SJSA1 (cell line): ENCODE measurements at regions not wholly inside any gene's neighbourhood (a gene's known extent, or its start where the extent isn't known, plus 50 kb on each side); places are given as distances from the start of the nearest gene placed in this dataset.
A peak's percentile ranks its signal among the peaks of the same experiment; 100 is the strongest.
"Not testable (repeated sequence)": the region's sequence is repeated elsewhere in the genome, so short reads cannot be mapped to it uniquely, and the experiment has no call there.

Experiments used
- DNase-seq, 2 experiments: peaks; one replicate each; pipeline ENCODE4 v3.0.0-alpha.2; 2015 to 2020; ENCODE audit warnings: low spot score in 2 of 2, low read depth in 1 of 2
- H3K27ac ChIP-seq: fragments of 250-450 bp; sonication (Bioruptor Pico); 2 replicates; pipeline ENCODE4 v1.5.1; 2020; ENCODE audit warnings: mild to moderate bottlenecking, moderate library complexity
- H3K27me3 ChIP-seq: fragments of 250-450 bp; sonication (Bioruptor Pico); replicated peaks from 2 replicates; pipeline ENCODE4 v1.5.1; 2020; ENCODE audit warnings: mild to moderate bottlenecking, moderate library complexity
- H3K36me3 ChIP-seq: fragments of 250-450 bp; sonication (Bioruptor Pico); 2 replicates; pipeline ENCODE4 v1.5.1; 2020; ENCODE audit warnings: mild to moderate bottlenecking
- H3K4me1 ChIP-seq: fragments of 250-450 bp; sonication (Bioruptor Pico); replicated peaks from 2 replicates; pipeline ENCODE4 v1.6.1; 2021; ENCODE audit warnings: mild to moderate bottlenecking
- H3K4me3 ChIP-seq: fragments of 250-450 bp; sonication (Bioruptor Pico); 2 replicates; pipeline ENCODE4 v1.5.1; 2020; ENCODE audit warnings: mild to moderate bottlenecking
- H3K9me3 ChIP-seq: fragments of 250-450 bp; sonication (Bioruptor Pico); replicated peaks from 2 replicates; pipeline ENCODE4 v1.5.1; 2020; ENCODE audit warnings: mild to moderate bottlenecking

DNA sequence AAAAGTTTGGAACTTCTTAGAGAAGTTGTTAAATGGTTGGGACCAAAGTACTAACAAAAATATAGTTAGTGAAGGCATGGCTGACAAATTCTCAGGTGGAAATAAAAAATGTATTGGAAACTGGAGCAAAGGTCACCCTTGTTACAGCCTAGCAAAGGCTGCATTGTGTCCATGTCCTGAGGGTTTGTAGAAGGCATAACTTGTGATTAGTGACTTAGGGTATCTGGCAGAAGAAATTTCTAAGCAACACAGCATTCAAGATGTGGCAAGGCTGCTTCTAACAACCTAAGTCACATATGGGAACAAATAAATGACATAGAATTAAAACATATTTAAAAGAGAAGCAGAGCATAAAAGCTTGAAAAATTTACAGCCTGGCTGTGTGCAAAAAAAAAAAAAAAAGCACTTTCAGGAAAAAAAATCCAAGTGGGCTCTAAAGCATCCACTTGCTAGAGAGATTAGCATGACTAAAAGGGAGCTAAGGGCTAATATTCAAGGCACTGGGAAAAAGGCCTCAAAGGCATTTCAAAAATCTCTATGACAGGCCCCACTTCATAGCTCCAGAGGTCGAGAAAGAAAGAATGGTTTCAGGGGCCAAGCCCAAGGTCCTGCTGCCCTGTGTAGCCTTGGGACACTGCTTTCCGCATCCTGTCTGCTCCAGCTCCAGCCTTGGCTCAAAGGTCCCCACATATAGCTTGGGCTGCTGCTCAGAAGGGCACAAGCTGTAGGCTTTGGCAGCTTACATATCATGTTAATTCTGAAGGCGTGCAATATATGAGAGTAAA, 453.2 kb upstream of the PTCHD4 start:
- no peaks in the 10 kb centered on the region for H3K36me3 ChIP-seq
- H3K4me1 ChIP-seq: peaks cover 10% of the 10 kb centered on the region
- H3K27ac ChIP-seq: no peak overlapping the region
- no peaks in the 10 kb centered on the region for H3K9me3 ChIP-seq
- DNase-seq: no peak
- H3K4me3 ChIP-seq: no peak overlapping the region
- no peaks in the 10 kb centered on the region for H3K27me3 ChIP-seq

DNA sequence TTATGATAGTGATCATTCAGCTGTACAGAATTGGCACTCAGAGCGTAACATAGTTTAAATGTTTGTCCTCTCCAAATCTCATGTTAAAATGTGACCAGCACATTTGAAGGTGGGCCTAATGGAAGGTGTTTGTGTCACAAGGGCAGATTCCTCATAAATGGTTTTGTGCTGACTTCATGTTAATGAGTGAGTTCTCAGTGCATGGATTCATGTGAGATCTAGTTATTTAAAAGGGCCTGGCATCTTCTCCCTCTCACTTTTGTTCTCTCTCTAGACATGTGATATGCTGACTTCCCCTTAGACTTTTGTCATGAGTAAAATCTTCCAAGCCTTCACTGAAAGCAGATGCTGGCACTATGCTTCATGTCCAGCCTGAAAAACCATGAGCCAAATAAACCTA, 452.4 kb upstream of the PTCHD4 start:
- no peak overlapping the region for H3K4me3 ChIP-seq
- H3K27ac ChIP-seq: no peak overlapping the region
- H3K36me3 ChIP-seq: no peaks in the 10 kb centered on the region
- no peaks in the 10 kb centered on the region for H3K9me3 ChIP-seq
- peaks cover 10% of the 10 kb centered on the region for H3K4me1 ChIP-seq
- DNase-seq: no peak
- H3K27me3 ChIP-seq: no peaks in the 10 kb centered on the region

DNA sequence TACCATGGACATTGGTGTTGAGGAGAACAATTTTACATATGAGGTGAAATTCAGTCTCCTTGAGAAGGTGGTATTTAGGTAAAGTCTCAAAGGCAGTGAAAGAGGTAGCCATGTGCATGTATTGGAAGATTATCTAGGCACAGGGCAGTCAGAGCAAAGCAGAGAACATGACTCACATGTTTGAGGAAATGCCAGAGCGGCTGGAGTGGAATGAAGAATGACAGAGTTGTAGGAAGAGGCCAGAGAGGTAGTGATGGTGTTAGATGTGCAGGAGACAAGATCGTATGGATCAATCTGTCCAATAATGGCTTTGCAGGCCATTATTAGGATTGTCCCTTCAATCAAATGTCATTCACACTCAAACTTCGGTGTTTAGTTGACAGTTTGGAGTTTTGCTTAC, 449.4 kb upstream of the PTCHD4 start:
- no peak overlapping the region for H3K4me3 ChIP-seq
- no peaks in the 10 kb centered on the region for H3K9me3 ChIP-seq
- H3K4me1 ChIP-seq: no peaks in the 10 kb centered on the region
- H3K27ac ChIP-seq: no peak overlapping the region
- H3K36me3 ChIP-seq: no peaks in the 10 kb centered on the region
- H3K27me3 ChIP-seq: no peaks in the 10 kb centered on the region
- peak in 1 of 2 experiments; percentile 9 for DNase-seq

DNA sequence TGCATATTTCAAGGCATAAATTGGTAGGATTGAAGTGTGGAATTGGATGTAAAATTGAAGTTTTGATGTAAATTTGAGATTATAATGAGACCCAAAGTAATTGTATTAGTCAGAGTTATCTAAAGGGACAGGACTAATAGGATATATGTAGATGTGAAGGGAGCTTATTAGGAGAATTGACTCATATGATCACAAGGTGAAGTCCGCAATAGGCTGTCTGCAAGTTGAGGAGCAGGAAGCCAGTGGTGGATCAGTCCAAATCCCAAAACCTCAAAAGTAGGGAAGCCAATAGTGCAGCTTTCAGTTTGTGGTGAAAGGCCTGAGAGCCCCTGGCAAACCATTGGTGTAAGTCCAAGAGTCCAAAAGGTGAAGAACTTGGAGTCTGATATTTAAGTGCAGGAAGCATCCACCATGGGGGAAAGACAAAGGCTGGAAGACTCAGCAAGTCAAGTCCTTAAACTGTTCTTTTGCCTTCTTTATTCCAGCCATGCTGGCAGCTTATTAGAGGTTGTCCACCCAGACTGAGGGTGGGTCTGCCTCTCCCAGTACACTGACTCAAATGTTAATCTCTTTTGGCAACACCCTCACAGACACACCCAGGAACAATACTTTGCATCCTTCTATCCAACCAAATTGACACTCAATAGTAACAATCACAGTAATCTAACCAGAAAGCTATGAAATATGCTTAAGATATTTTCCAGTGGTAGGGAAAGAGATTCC, 442.6 kb upstream of the PTCHD4 start:
- Histone ChIP-seq H3K9me3 (no peaks in the 10 kb centered on the region), H3K27me3 (no peaks in the 10 kb centered on the region), H3K27ac (no peak overlapping the region)

DNA sequence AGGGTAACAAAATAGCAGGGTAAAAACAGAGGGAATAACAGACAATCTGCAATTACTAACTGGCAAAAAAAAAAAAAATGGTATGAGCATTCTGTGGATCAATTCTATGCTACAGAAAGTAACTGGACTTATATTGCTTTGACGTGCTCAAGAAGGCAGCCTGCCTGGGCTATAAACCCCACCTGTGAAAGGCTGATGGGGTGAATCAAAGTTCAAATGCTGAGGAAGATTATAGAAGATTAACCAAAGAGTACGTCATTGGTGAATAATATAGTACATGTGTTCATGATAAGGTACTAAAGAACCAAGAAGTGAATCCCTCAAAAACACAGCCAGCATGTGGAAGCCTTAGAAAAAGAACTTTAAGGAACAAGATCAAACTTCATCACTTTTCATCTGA, 441.9 kb upstream of the PTCHD4 start:
- Histone ChIP-seq H3K27ac (no peak overlapping the region), H3K36me3 (no peaks in the 10 kb centered on the region), H3K4me1 (no peaks in the 10 kb centered on the region), H3K4me3 (no peak overlapping the region), H3K27me3 (no peaks in the 10 kb centered on the region), H3K9me3 (no peaks in the 10 kb centered on the region)
- DNase-seq: no peak

More for the DNA sequence above, 442.6 kb upstream of the PTCHD4 start:
- no peak for DNase-seq
- Histone ChIP-seq H3K36me3 (no peaks in the 10 kb centered on the region), H3K4me3 (no peak overlapping the region), H3K4me1 (no peaks in the 10 kb centered on the region)

DNA sequence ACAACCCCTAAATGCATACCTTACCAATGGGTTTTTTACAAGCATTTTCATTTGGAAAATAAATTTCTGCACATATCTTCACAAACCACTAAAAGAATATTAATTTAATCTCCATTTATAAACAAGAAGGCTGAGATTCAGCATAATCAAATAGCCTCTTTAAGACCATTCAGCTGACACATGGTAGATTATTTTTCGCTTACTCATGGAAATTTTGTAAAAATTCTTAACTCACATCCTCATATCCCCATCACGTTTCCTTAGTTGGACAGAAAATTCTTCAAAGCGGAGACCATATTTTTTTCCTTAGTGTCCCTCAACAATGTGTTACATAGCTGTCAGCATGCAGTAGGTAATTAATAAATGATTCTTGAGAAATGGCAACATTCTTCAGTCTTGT, 439.6 kb upstream of the PTCHD4 start:
- Histone ChIP-seq H3K9me3 (no peaks in the 10 kb centered on the region), H3K4me1 (no peaks in the 10 kb centered on the region), H3K4me3 (no peak overlapping the region), H3K36me3 (no peaks in the 10 kb centered on the region), H3K27ac (no peak overlapping the region), H3K27me3 (no peaks in the 10 kb centered on the region)
- DNase-seq: no peak

DNA sequence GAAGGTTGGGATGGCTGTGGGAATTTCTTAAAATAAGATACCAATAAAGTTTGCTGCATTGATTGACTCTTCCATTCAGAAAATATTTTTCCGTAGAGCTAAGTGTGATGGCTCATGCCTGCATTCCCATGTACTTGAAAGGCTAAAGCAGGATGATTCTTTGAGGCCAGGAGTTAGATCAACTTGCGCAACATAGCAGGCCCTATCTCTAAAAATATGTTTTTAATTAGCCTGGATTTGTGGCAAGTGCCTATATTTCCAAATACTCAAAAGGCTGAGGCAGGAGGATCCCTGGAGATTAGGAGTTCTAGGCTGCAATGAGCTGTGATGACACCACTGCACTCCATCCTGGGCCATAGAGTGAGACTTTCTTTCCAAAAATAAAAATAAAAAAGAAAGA, 431.2 kb upstream of the PTCHD4 start:
- Histone ChIP-seq H3K9me3 (no peaks in the 10 kb centered on the region), H3K27ac (no peak overlapping the region), H3K36me3 (no peaks in the 10 kb centered on the region), H3K4me1 (peaks cover 9% of the 10 kb centered on the region), H3K27me3 (no peaks in the 10 kb centered on the region), H3K4me3 (no peak overlapping the region)
- DNase-seq: no peak

DNA sequence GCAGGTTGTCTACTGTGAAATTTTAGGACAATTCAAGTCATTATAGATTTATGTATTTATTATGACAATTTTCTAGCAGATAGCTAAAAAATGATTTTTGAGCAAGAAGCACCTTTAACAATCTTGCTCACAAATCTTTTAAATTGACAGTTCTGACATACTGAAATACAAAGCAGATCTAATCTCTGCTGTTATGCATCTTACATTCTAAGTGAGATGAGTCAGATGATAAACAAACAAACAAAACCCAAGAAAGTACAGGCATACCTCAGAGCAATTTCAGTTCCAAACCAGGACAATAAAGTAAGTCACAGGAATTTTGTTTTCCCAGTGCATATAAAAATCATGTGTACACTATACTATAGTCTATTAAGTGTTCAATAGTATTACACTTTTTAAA, 430.7 kb upstream of the PTCHD4 start:
- Histone ChIP-seq H3K27ac (no peak overlapping the region), H3K27me3 (no peaks in the 10 kb centered on the region), H3K36me3 (no peaks in the 10 kb centered on the region), H3K4me1 (peaks cover 9% of the 10 kb centered on the region), H3K4me3 (no peak overlapping the region), H3K9me3 (no peaks in the 10 kb centered on the region)
- peak in 1 of 2 experiments; percentile 36 for DNase-seq

DNA sequence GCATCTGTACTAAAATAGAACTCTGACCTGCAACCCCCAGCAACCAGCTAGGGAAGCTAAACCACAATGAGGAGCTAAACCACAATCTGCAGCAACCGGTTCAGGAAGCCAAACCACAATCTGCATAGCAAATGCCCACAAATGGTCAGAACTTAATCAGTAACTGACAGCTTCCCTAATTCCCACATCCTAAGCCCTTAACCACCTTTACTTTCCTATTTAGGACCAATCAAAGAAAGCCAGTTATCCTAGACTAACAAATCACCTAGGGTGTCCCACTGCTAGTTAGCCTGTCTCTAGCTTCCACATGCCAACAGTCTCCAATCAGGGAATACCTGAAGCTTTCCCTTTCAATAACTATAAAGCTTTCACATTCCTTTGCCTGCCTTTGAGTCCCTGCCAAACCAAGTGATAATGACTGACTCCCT, 424.6 kb upstream of the PTCHD4 start:
- H3K36me3 ChIP-seq: no peaks in the 10 kb centered on the region
- peaks cover 5% of the 10 kb centered on the region for H3K4me1 ChIP-seq
- peak in 1 of 2 experiments; percentile 37 for DNase-seq
- no peak overlapping the region for H3K4me3 ChIP-seq
- no peak overlapping the region for H3K27ac ChIP-seq
- H3K9me3 ChIP-seq: no peaks in the 10 kb centered on the region
- H3K27me3 ChIP-seq: no peaks in the 10 kb centered on the region

DNA sequence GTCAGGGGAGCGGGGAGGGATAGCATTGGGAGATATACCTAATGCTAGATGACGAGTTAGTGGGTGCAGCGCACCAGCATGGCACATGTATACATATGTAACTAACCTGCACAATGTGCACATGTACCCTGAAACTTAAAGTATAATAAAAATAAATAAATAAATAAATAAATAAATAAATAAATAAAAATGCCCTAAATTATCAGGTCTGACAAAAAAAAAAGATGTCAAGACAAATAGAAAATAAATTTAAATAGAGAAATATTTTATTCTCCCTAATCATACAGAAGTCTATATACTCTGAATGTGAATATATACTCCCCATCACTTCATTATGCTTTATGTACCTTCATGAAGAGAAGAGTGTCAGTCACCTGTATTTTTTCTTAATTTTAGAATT, 420.0 kb upstream of the PTCHD4 start:
- not testable (repeated sequence) for H3K9me3 ChIP-seq, H3K4me3 ChIP-seq, H3K27ac ChIP-seq, H3K36me3 ChIP-seq, H3K4me1 ChIP-seq, DNase-seq, H3K27me3 ChIP-seq

DNA sequence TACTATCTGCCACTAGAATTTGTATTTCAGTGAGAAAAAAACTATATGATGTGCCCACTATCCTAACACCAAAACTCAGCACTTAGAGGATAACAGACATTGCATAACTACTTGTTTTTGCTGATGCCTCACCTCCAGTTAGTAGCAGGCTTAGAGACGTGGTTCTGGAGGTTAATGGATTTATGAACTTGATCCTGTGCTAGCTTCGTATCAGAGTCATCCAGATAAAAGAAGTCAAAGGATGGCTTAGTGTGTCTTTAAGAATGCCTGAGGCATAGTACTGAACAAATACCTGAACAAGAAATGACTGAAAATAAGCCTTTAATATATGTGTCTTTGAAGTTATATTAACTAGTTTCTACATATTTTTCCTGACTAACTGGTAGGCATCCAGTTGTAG, 414.9 kb upstream of the PTCHD4 start:
- no peak for DNase-seq
- Histone ChIP-seq H3K36me3 (no peaks in the 10 kb centered on the region), H3K27ac (no peak overlapping the region), H3K4me1 (no peaks in the 10 kb centered on the region), H3K27me3 (no peaks in the 10 kb centered on the region), H3K4me3 (no peak overlapping the region), H3K9me3 (no peaks in the 10 kb centered on the region)

DNA sequence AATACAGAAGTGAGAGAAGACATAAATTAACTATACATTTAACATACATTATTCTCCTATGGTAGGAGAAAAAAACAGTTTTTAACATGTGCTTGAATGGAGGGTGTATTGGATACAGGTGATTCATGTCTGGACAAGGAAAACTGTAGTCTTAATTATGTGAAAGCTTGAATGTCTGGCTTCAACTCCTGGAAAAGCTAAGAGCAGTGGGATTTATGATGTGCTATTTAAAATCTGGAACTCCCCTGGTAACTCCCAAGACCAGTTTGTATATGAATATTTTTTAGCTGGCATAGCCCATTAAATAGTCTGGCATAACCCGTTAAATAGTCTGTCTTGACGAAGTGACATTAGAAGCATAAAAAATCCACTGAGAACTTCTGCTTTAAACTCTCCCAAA, 410.0 kb upstream of the PTCHD4 start:
- no peak for DNase-seq
- Histone ChIP-seq H3K4me1 (no peaks in the 10 kb centered on the region), H3K36me3 (no peaks in the 10 kb centered on the region)

DNA sequence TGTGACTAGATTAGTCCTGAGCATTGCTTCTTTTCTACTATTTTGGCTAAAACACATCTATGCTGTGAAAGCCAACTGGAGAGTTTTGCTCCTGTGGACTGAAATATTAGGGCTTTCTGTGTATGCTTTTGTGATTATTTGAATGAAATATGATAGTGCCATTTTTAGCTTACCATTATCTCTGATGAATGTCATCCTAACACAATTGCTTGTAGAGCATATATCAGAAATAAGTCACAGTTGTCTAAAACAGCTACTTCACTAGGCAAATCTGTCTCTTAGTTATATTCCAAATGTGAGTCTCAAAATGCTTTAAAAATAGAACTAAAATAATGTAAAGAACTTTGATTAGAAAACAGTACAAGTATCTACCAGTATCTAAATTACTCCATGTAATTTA, 401.4 kb upstream of the PTCHD4 start:
- Histone ChIP-seq H3K4me3 (no peak overlapping the region), H3K9me3 (no peaks in the 10 kb centered on the region), H3K4me1 (no peaks in the 10 kb centered on the region), H3K27ac (no peak overlapping the region), H3K27me3 (no peaks in the 10 kb centered on the region; the same call in 1 of the 2 replicates), H3K36me3 (no peaks in the 10 kb centered on the region)
- DNase-seq: no peak

More for the DNA sequence above, 410.0 kb upstream of the PTCHD4 start:
- no peaks in the 10 kb centered on the region for H3K9me3 ChIP-seq
- H3K27ac ChIP-seq: no peak overlapping the region
- H3K27me3 ChIP-seq: no peaks in the 10 kb centered on the region
- H3K4me3 ChIP-seq: no peak overlapping the region

DNA sequence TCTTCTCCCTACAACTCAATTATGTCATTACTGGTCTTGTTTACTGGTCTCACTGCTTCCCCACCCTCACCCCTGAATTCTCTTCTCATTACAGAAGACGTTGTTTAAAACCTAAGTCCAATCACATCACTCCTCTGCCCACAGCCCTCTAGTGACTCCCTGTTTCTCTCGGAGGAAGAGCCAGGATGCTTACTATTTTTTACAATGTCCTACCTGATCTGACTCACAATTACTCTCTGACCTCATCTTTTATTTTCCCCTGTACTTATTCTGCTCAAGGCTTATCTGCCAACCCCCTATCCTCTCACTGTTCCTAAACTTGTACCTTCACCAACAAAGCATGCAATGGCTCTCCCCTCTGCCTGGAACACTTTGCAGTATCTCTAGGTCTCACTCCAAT, 400.4 kb upstream of the PTCHD4 start:
- DNase-seq: no peak
- H3K9me3 ChIP-seq: no peaks in the 10 kb centered on the region
- H3K27ac ChIP-seq: no peak overlapping the region
- no peaks in the 10 kb centered on the region for H3K4me1 ChIP-seq
- no peaks in the 10 kb centered on the region for H3K36me3 ChIP-seq
- H3K4me3 ChIP-seq: no peak overlapping the region
- no peaks in the 10 kb centered on the region; the same call in 1 of the 2 replicates for H3K27me3 ChIP-seq
